ENCODE measurements at regions not wholly inside any gene's neighbourhood (a gene's known extent, or its start where the extent isn't known, plus 50 kb on each side); places are given as distances from the start of the nearest gene placed in this dataset.

DNA sequence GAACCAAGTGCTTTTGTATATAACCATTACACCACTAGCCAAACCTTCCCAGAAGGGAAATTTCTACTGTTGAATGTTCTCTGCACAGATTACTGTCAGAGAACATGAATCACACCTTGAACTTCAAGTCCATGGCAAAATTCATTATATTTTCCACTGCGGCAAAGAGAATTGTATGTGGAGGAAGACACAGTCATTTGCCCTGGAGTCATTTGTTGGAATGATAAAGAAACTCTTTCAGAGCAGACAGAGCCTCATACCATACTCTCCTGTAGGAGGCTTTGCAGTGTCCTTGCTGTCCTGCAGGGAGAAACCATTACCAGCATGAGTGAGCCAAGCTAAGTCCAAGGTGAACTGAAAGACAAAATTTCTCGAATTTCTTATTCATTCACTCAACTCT is 369.0 kb downstream of the ARHGEF28 start:
- Mint-ChIP-seq H3K4me1 (no peaks in the 10 kb centered on the region), H3K9me3 (peaks cover 7% of the 10 kb centered on the region), H3K4me3 (no peak overlapping the region), H3K27me3 (peaks cover 3% of the 10 kb centered on the region), H3K27ac (no peak overlapping the region), H3K36me3 (ENCODE audit: low read depth) (no peaks in the 10 kb centered on the region)
- POLR2A ChIA-PET, result no interaction called here
- TF ChIP-seq CTCF (IDR thresholded peaks at IDR 0.05), result no peak
- CTCF ChIA-PET, result no interaction called here
- intact Hi-C loops (cut with micrococcal nuclease), result no loop called here
- ATAC-seq (ENCODE audit: low read depth), result no peak
- no peak for DNase-seq

All from activated B cell treated with CpG ODN at 0.5 μM for 24 hours (primary cell).